HL-60/S4 treated with phorbol 12-myristate 13-acetate at 8.2 ng/mL for 4 days and 3 days (cell line): ENCODE measurements at regions not wholly inside any gene's neighbourhood (a gene's known extent, or its start where the extent isn't known, plus 50 kb on each side); places are given as distances from the start of the nearest gene placed in this dataset.

Experiments used
- in situ Hi-C: fragments of 300-500 bp; cut with MboI; formaldehyde crosslinking; loops from 2 replicates; pipeline ENCODE4 v1.15.0; 2022; ENCODE audit warnings: low sequenced_read_pairs

DNA sequence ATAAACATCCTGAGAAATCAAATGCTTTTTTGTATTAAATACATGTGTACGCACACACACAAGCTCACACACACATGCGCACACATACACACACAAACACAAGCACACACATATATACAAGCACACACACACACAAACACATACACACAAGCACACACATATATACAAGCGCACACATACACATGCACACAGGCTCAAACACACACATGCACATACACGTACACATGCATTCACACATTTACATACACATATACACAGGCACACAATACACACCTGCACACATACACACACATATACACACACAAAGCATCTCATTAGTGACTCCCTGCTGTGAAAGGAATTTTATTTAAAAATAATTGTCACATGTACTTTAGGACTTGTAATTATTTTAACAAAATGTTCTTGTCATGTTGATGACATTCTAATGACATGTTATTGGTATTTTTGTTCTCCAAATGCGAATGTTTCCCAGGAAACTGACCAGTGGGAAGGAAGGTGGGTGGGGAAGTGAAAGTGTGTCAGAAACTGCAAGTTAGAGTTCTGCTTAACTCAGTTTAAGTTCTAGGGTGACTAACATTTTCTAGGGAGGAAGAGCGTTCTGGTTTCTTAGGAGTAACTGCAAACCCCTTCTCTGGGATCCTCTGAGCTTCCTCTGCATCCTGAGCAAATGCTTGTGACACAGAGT, 113.9 kb upstream of the ZNF217 start:
- in situ Hi-C loops = no loop called here

DNA sequence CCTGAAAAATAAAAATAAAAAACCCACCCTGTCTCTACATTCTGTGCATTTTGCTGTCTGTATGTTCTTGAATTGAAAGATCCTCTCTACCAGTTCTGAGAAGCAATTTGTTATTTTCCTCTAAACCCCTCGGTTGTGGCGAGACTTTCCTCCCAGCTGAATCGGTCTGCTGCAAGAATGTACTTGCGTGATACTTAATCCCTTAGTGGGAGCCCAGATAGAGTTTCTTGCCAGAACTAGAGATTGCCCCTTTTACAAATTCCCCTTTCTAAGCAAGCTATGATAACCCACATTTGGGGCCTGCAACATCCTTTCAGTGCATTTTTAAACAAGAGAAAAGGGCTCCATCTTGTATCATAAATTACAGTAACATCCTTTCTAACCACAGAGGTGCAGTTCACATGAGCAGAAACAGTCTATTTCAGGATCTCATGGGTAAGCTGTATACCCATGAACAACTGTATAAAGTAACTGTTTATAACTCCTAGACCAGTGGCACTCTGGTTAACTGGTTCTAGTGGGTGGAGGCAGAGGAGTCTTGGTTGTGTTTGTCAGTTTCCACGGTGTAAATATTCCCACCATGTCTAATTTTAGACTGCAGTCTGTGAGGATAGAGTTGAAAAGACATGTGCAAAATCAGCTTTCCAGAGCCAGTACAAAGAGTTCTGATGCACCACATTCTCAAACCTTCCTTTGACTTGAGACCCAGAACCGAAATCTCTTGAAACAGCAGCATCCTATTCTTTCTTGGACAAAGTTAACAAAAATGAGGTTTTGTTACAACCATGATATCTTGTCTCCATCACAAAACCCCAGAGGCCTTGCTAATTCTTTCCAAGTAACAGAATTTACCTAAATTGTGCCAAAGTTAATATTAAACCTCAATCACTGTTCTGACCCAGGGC, 113.1 kb upstream of the ZNF217 start:
- in situ Hi-C loops = no loop called here

DNA sequence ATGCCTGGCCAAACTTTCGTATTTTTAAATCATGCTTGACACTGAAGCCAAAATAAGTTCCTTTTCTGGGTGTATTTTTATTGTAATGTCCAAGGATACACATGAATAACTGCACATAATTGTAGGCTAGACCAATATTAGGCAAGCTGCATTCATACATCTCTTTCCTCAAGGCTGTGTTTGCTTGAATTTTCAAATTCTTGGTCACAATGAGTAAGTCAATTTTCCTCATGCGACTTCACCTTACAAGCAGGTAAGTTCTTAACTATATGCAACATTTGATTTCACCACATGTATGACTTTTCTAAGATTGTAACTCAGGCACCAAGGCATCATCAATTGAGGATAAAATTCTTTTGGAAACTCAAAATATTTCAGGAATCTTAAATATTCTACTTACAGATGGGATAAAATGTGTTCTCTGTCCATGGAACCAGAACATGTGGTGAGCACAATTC, 112.4 kb upstream of the ZNF217 start:
- in situ Hi-C loops = no loop called here

DNA sequence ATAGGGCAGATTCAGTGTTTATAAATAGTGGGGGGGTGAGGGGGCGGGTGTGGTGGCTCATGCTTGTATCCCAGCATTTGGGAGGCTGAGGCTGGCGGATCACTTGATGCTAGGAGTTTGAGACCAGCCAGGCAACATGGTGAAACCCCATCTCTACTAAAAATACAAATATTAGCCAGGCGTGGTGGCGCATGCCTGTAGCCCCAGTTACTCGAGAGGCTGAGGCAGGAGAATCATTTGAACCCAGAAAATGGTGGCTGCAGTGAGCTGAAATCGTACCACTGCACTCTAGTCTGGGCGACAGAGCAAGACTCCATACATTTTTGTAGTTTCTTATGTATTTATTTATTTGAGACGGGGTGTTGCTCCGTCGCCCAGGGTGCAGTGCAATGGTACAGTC, 109.0 kb upstream of the ZNF217 start:
- in situ Hi-C loops = no loop called here

DNA sequence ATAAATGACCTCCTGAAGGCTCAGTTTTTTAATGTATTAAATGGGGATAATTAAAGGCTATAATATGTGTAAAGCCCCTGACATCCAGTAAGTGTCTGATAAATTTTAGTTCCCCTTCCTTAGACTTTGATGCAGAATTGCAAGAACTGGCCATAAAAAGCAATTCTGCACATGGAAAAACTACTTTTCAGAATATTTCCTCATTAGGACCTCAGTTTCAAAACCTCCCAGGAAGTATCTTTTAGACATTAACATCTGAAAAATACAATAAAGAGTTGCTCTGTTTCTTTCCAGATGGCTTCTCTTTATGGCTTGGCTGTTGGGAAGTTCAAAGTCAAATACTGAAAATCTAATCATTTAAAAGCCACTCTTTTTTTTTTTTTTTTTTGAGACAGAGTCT, 106.3 kb upstream of the ZNF217 start:
- in situ Hi-C loops = no loop called here

DNA sequence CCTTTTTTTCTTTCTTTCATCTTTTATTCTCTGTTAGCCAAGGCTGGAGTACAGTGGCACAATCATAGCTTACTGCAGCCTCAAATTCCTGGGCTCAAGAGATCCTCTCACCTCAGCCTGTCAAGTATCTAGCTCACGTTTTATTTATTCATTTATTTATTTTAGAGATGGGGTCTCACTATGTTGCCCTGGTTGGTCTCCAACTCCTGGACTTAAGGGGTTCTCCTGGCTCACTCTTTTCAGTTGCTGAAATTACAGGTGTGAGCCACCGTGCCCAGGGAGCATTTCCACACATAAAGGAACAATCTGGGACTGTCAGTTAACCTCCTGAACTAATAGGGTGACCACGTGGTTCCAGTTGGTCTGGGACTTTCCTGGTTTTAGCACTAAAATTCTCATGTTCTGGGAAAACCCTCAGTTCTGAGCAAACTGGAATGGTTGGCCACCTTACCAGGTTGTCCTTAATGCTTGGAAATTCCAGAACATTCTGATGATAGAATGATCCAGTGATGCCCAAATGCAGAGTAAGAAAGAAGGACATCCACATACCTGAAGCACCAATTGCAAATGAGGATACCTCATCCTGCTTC, 105.5 kb upstream of the ZNF217 start:
- in situ Hi-C loops = no loop called here

GRCh38 chr20:53698371-53698978, 104.8 kb upstream of the ZNF217 start:
- in situ Hi-C loops = no loop called here

- in situ Hi-C loops = no loop called here
These were observed 102.3 kb upstream of the ZNF217 start for GRCh38 chr20:53695797-53696527.

DNA sequence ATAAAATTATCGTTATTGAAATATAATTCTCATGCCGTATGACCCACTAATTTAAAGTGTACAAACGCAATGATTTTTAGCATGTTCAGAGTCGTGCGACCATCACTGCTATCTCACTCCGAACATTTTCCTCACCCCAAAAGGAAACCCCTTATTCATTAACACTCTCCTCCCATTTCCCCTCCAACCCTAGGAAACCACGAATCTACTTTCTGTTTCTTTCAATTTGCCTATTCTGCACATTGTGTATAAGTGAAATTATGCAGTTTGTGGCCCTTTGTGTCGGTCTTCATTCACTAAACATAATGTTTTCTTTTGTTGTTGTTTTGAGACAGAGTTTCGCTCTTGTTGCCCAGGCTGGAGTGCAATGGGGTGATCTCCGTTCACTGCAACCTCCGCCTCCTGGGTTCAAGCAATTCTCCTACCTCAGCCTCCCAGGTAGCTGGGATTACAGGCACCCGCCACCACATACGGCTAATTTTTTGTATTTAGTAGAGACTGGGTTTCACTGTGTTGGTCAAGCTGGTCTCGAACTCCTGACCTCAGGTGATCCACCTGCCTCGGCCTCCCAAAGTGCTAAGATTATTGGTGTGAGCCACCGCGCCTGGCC, 99.7 kb upstream of the ZNF217 start:
- in situ Hi-C loops = no loop called here

- in situ Hi-C loops = no loop called here
These were observed 98.9 kb upstream of the ZNF217 start for GRCh38 chr20:53692465-53693067.

- in situ Hi-C loops = no loop called here
These were observed 98.2 kb upstream of the ZNF217 start for GRCh38 chr20:53691811-53692192.

- in situ Hi-C loops = no loop called here
These were observed 97.6 kb upstream of the ZNF217 start for GRCh38 chr20:53691060-53691810.

DNA sequence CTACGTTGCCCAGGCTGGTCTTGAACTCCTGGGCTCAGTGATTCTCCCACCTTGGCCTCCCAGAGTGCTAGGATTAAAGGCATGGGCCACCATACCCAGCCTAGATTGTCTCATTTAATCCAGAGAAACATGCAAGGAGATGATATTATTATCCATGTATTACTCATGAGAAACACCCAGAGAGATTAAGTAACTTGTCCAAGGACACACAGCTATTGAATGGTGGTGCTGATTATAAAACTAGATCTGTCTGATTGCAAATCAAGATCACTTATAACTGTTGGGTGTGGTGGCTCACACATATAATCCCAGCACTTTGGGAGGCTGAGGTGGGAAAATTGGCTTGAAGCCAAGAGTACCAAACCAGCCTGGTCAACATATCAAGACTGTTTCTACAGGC, 94.4 kb upstream of the ZNF217 start:
- in situ Hi-C loops = no loop called here

- in situ Hi-C loops = no loop called here
These were observed 91.5 kb upstream of the ZNF217 start for GRCh38 chr20:53685070-53685595.

DNA sequence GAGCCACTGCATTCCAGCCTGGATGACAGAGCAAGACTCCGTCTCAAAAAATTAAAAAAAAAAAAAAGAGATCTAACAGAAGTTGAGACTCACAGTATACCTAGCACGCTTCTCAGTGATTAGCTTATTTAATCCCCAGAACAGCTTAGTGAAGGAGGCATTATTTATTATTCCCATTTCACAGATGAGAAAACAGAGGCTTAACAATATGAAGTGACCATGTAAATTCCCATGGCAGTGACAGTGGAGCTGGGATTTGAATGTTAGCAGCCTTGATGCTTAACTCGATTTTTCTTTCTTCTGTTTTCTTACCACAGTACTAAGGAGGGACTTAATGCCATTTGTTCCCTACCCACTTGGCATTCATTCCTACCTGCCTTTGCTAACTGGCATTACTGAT, 89.9 kb upstream of the ZNF217 start:
- in situ Hi-C loops = no loop called here

GRCh38 chr20:53681352-53682212, 87.9 kb upstream of the ZNF217 start:
- in situ Hi-C loops = no loop called here

GRCh38 chr20:53679597-53680309, 86.1 kb upstream of the ZNF217 start:
- in situ Hi-C loops = no loop called here
